HUDEP-2 (cell line): ENCODE measurements at regions not wholly inside any gene's neighbourhood (a gene's known extent, or its start where the extent isn't known, plus 50 kb on each side); places are given as distances from the start of the nearest gene placed in this dataset.

ENCODE experiments used
- DNase-seq, 76 experiments: peaks; one replicate each; lab custom pipeline; 2025; ENCODE audit not compliant: unreplicated experiment in 76 of 76; lab: John Stamatoyannopoulos, UW

GRCh38 chr12:66956300-66956699 is 277.4 kb upstream of the GRIP1 start:
- DNase-seq = no peak

- DNase-seq = no peak
These were observed 280.4 kb upstream of the GRIP1 start for GRCh38 chr12:66959276-66959675.

- DNase-seq = no peak
These were observed 281.1 kb upstream of the GRIP1 start for GRCh38 chr12:66960006-66960405.

DNA sequence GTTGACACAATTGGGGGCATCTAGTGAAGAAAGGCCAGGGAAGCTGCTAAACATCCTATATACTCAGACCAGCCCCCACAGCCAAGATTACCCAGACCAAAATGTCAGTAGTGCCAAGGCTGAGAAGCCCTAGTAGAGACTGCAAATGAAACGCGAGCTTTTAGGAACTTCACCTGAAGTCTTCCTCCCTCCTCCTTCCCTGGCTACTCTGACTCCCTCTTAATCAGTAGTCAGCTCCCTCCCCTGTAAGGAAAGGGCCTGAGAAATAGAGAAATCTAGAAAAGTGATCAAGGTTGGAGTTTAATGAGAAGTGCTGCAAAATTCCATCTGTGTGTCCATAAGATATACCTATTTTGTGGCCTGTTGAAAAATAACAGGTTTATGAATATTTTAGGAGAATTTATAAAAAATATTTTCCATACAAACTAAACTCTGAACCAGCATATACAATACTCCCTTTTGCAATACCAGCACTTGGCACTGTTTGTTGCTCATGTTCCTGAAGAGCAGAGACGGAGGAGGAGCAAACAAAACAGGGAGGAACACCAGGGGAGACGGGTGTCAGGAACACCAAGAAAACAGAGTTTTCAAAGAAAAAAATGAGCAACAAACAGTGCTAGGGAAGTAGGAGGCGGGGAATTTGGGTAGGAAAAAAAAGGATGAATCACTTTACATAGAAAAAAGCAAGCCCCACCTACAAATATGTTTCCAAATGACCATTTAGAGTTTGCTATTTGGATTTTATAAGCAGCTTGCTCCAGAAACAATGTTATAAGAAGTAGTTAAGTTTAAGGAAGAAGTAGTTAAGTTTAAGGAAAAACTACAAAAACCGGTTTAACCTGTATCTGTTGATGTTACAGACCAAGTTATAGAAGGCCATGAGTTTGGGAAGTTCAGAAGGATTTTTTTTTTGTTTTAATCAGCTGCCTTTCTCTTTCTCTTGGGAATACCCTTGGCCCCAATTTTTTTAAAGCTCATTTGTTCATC is 282.1 kb upstream of the GRIP1 start:
- no peak for DNase-seq

GRCh38 chr12:66962290-66962689 is 283.4 kb upstream of the GRIP1 start:
- DNase-seq = no peak

GRCh38 chr12:66963901-66964300 is 285.0 kb upstream of the GRIP1 start:
- no peak for DNase-seq

GRCh38 chr12:66964629-66965028 is 285.8 kb upstream of the GRIP1 start:
- no peak for DNase-seq

- DNase-seq = no peak
These were observed 286.7 kb upstream of the GRIP1 start for GRCh38 chr12:66965621-66966020.

GRCh38 chr12:66971816-66972215 is 292.9 kb upstream of the GRIP1 start:
- no peak for DNase-seq

GRCh38 chr12:66976526-66976925 is 292.6 kb upstream of the CAND1 start:
- DNase-seq = no peak

GRCh38 chr12:66978802-66979201 is 290.4 kb upstream of the CAND1 start:
- no peak for DNase-seq

DNA sequence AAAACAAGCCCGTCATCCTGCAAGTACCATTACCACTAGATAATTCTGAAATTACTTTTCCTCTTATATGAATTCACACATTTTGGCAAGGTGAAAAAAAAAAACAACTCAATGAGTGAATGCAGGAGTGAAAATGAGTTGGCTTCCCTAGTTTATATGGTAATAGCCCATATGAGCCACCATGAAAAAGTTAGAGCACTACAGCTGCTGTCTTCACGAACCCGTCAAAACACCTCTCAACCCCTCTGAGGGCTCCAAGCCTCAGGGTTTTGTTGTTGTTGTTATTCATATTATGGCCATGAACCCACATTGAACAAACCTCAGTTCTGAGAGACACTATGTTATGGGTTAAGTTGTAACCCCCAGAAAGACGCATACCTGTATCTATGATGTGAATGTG is 289.9 kb upstream of the CAND1 start:
- DNase-seq = no peak

GRCh38 chr12:66984077-66984476 is 285.1 kb upstream of the CAND1 start:
- no peak for DNase-seq

- no peak for DNase-seq
These were observed 284.2 kb upstream of the CAND1 start for GRCh38 chr12:66984962-66985361.

- DNase-seq = no peak
These were observed 270.0 kb upstream of the CAND1 start for GRCh38 chr12:66999141-66999540.

DNA sequence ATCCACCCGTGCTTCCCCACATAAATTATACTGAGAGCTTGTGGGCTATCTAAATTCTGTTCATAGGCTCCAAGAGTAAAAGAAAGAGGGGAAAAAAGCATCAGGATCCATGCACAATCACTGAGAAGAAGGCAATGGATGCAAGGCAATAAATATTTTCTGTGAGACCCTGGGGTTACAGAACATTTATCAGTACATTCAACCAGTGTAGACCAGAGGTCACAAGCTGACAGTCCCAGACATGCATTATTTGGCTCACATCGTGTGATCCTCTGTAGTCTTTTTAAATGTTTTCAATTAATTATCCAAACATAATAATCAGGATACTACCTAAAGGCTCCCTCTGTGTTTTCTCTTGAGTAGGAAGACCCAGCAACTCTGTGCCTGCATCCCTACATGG is 267.9 kb upstream of the CAND1 start:
- no peak for DNase-seq

- no peak for DNase-seq
These were observed 266.4 kb upstream of the CAND1 start for GRCh38 chr12:67002720-67003119.

DNA sequence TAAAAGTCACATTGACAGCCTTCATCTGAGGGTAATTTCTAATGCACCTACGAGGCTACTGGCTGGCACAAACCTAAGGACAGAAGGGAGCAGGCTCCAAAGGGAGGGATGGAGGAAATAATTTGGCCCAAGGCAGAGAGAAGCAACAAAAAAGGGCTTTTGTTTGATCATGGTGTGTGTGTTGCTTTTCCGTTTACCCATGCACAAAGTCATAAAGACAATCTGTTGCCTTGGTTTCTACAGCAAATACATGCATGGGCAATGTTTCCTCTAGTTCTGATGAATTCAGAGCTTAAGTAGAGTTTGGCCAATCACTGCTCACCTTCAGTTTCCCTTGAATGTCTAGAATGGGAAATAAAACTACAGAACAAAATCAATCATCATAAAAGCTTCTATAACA is 262.5 kb upstream of the CAND1 start:
- DNase-seq = no peak

DNA sequence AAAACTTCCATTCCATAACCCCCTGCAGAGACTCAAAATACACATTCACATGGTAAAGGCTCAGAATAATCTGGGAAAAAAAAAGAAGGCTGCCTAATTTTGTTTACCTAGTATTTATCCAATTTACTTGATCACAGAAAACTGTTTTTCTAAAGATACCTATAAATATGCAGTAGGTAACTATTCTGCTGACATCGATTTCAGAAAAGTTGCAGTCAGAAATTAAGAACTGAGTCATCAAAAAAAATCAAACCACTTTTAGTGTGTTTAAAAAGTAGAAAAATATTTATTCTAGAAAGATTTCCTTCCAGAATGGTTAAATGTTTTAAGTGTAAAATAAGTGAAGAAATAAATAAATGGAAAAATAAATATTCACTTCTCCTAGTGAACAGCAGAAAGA is 254.5 kb upstream of the CAND1 start:
- DNase-seq = no peak

DNA sequence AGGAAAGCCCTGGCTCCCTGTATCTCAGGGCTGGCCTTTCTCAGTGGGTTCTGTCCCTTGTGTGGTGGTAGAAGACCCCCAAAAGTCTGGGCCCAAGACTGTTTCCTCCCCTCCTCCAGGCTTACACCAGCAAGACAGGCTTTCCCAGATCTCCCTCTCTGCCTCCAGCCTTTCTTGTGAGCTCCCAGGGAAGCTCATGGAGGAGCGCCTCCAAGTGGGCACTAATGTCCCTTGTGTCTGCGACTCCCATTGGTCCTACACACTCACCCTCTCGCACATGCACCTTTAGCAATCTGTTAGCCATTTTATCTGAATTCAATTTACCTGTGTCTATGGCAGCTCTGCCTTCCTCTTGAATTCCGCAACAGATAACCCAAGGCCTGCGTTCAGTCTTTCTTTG is 251.1 kb upstream of the CAND1 start:
- DNase-seq = peak in 1 of 76 experiments; percentile 1

DNA sequence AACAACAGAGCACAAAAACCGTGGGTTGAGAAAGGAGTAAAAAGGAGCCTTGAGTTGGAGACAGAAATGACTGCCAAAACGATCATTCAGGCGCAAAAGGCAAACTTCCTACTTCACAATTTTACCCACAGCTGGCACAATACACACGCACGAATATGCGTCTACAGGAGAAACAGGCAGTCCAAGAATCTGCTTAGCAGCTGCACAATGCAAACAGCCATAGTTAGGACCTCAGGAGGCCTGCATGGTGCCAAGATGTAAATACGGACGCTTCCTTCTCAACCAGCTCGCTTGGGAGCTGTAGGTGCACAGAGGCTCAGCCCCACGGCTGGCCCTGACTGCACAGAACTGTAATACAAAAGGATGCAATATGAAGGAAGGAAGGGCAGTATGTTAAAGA is 250.1 kb upstream of the CAND1 start:
- no peak for DNase-seq

GRCh38 chr12:67025543-67026114 is 243.5 kb upstream of the CAND1 start:
- DNase-seq = peak in 29 of 76 experiments; percentile 1 to 52 (median 18)
